OCI-LY7 (cell line): ENCODE measurements at regions not wholly inside any gene's neighbourhood (a gene's known extent, or its start where the extent isn't known, plus 50 kb on each side); places are given as distances from the start of the nearest gene placed in this dataset.

ENCODE experiments used
- BruUV-seq: library from RNA; stranded (reverse); fragments of 400-500 nt; replicated peaks from 2 replicates; lab custom pipeline; 2021; lab: Mats Ljungman, UMichigan
- CTCF ChIA-PET: fragments of 300-600 bp; sonication (Branson Sonifier 250); formaldehyde crosslinking; loops from one replicate; lab custom pipeline; 2022; ENCODE audit warnings: antibody characterized with exemption; ENCODE audit not compliant: unreplicated experiment; lab: Charles Lee
- POLR2A ChIA-PET: fragments of 300-600 bp; sonication (Branson Sonifier 250); formaldehyde crosslinking; loops from one replicate; lab custom pipeline; 2022; ENCODE audit warnings: antibody characterized with exemption; lab: Charles Lee
- DNase-seq: peaks from one replicate; pipeline ENCODE4 v3.0.0-alpha.2; 2015; ENCODE audit warnings: low spot score
- H2AFZ ChIP-seq: fragments of 200-600 bp; sonication (generic), shearing (Covaris generic); 2 replicates; pipeline ENCODE4 v1.6.1; 2014; ENCODE audit warnings: mild to moderate bottlenecking, antibody characterized with exemption, low read length, moderate library complexity
- H3K27ac ChIP-seq: fragments of 200-600 bp; sonication (generic); 2 replicates; pipeline ENCODE4 v1.5.1; 2014; ENCODE audit warnings: mixed run types, low read depth, mild to moderate bottlenecking, moderate library complexity, low read length, inconsistent platforms; ENCODE audit not compliant: poor library complexity, severe bottlenecking
- H3K36me3 ChIP-seq: fragments of 200-600 bp; sonication (generic); 2 replicates; pipeline ENCODE4 v1.6.1; 2014; ENCODE audit warnings: mild to moderate bottlenecking, antibody characterized with exemption, low read length, moderate library complexity, mixed read lengths; ENCODE audit not compliant: insufficient read depth
- H3K4me1 ChIP-seq: fragments of 200-600 bp; sonication (generic); 2 replicates; pipeline ENCODE4 v1.5.1; 2014; ENCODE audit warnings: mild to moderate bottlenecking, low read length; ENCODE audit not compliant: insufficient read depth, poor library complexity, severe bottlenecking
- H3K4me2 ChIP-seq: fragments of 200-600 bp; sonication (generic); 2 replicates; pipeline ENCODE4 v1.6.1; 2014; ENCODE audit warnings: mild to moderate bottlenecking, low read length
- H3K4me3 ChIP-seq: fragments of 200-600 bp; sonication (generic); 2 replicates; pipeline ENCODE4 v1.5.1; 2014; ENCODE audit warnings: mild to moderate bottlenecking, low read depth, low read length; ENCODE audit not compliant: poor library complexity, severe bottlenecking
- H3K79me2 ChIP-seq: fragments of 200-600 bp; sonication (generic); 2 replicates; pipeline ENCODE4 v1.6.1; 2016; ENCODE audit warnings: low read depth, mild to moderate bottlenecking, low read length, moderate library complexity, mixed read lengths; ENCODE audit not compliant: insufficient read depth
- H3K9me2 ChIP-seq: fragments of 200-600 bp; sonication (generic); 2 replicates; pipeline ENCODE4 v1.6.1; 2016; ENCODE audit warnings: mild to moderate bottlenecking, low read length, mixed read lengths; ENCODE audit not compliant: insufficient read depth
- H3K9me3 ChIP-seq: fragments of 200-600 bp; sonication (generic); 2 replicates; pipeline ENCODE4 v1.6.1; 2014; ENCODE audit warnings: mild to moderate bottlenecking, mixed run types, low read length, mixed read lengths
- H4K20me1 ChIP-seq: fragments of 200-600 bp; sonication (generic); 2 replicates; pipeline ENCODE4 v1.6.1; 2014; ENCODE audit warnings: mild to moderate bottlenecking, antibody characterized with exemption, low read length, moderate library complexity, mixed read lengths; ENCODE audit not compliant: insufficient read depth
- CTCF ChIP-seq: fragments of 200-600 bp; sonication (generic); conservative IDR thresholded peaks from 2 replicates; pipeline ENCODE4 v1.5.1; 2014; ENCODE audit warnings: mild to moderate bottlenecking, antibody characterized with exemption, low read length, moderate library complexity, mixed read lengths
- EZH2phosphoT487 ChIP-seq: fragments of 200-600 bp; sonication (generic); IDR thresholded peaks from 2 replicates; pipeline ENCODE4 v1.6.1; 2018; ENCODE audit warnings: low read depth, borderline replicate concordance, mild to moderate bottlenecking, mixed run types, antibody characterized with exemption, low read length, moderate library complexity, mixed read lengths
- intact Hi-C: fragments of 100-400 bp; cut with micrococcal nuclease; formaldehyde crosslinking; loops from one replicate; pipeline ENCODE4 v1.10.0; 2022; ENCODE audit not compliant: unreplicated experiment

- DNase-seq = no peak
- Histone ChIP-seq H3K4me1 (no peaks in the 10 kb centered on the region), H3K27ac (no peak overlapping the region), H3K36me3 (no peaks in the 10 kb centered on the region), H3K4me3 (no peak overlapping the region), H4K20me1 (no peaks in the 10 kb centered on the region), H3K9me2 (no peaks in the 10 kb centered on the region), H3K9me3 (no peaks in the 10 kb centered on the region), H3K4me2 (no peak overlapping the region), H2AFZ (no peak overlapping the region), H3K79me2 (no peaks in the 10 kb centered on the region)
- CTCF ChIA-PET = interaction anchor here (0.5 kb wide), 1 partner anchor 189 kb away, joined by 6 read pairs; no protein-coding TSS in a partner anchor
- BruUV-seq = no TSS peak
- intact Hi-C loops = no loop called here
- no peak for TF ChIP-seq EZH2phosphoT487
- TF ChIP-seq CTCF = no peak
- POLR2A ChIA-PET = interaction anchor here (2.1 kb wide), 1 partner anchor 198 kb away, joined by 6 read pairs; no protein-coding TSS in a partner anchor
These were observed 166.1 kb downstream of the SNAPC1 start for GRCh38 chr14:61928300-61928699.

GRCh38 chr14:61928701-61929100 is 166.5 kb downstream of the SNAPC1 start:
- POLR2A ChIA-PET = interaction anchor here (2.1 kb wide), 1 partner anchor 198 kb away, joined by 6 read pairs; no protein-coding TSS in a partner anchor
- intact Hi-C loops = no loop called here

More at GRCh38 chr14:61928701-61929100, 166.5 kb downstream of the SNAPC1 start:
- no TSS peak for BruUV-seq
- no peak overlapping the region for H3K4me3 ChIP-seq
- no peak overlapping the region for H2AFZ ChIP-seq
- H3K27ac ChIP-seq = no peak overlapping the region
- H3K9me3 ChIP-seq = no peaks in the 10 kb centered on the region
- no peaks in the 10 kb centered on the region for H4K20me1 ChIP-seq
- TF ChIP-seq CTCF (no peak), EZH2phosphoT487 (no peak)
- H3K36me3 ChIP-seq = no peaks in the 10 kb centered on the region
- H3K4me2 ChIP-seq = no peak overlapping the region
- CTCF ChIA-PET = interaction anchor here (0.5 kb wide), 1 partner anchor 189 kb away, joined by 6 read pairs; no protein-coding TSS in a partner anchor
- H3K9me2 ChIP-seq = no peaks in the 10 kb centered on the region
- no peaks in the 10 kb centered on the region for H3K4me1 ChIP-seq
- no peaks in the 10 kb centered on the region for H3K79me2 ChIP-seq
- DNase-seq = no peak
